Ectodermal cell (in vitro differentiated cells): ENCODE measurements at regions not wholly inside any gene's neighbourhood (a gene's known extent, or its start where the extent isn't known, plus 50 kb on each side); places are given as distances from the start of the nearest gene placed in this dataset.

Source experiments
- H3K27ac ChIP-seq: 2 replicates; pipeline ENCODE4 v1.7.0; 2013; ENCODE audit warnings: mild to moderate bottlenecking, low read depth, low read length; ENCODE audit not compliant: insufficient read depth, poor library complexity, severe bottlenecking
- H3K27me3 ChIP-seq: 2 replicates; pipeline ENCODE4 v1.7.0; 2013; ENCODE audit warnings: mild to moderate bottlenecking, low read length; ENCODE audit not compliant: insufficient read depth, control insufficient read depth, poor library complexity, severe bottlenecking
- H3K36me3 ChIP-seq: one replicate; pipeline ENCODE4 v1.7.0; 2013; ENCODE audit warnings: low read length; ENCODE audit not compliant: control insufficient read depth, insufficient read depth
- H3K4me1 ChIP-seq: one replicate; pipeline ENCODE4 v1.7.0; 2013; ENCODE audit warnings: low read length; ENCODE audit not compliant: control insufficient read depth, insufficient read depth
- H3K4me3 ChIP-seq: 2 replicates; pipeline ENCODE4 v1.7.0; 2013; ENCODE audit warnings: low read depth, low read length, control low read depth; ENCODE audit not compliant: insufficient read depth
- H3K9me3 ChIP-seq: 2 replicates; pipeline ENCODE4 v1.7.0; 2013; ENCODE audit warnings: mild to moderate bottlenecking, low read length, moderate library complexity; ENCODE audit not compliant: control insufficient read depth
- WGBS, 2 experiments: methylation state at CpG; one replicate each; pipeline ENCODE4 v1.1.7; 2013; ENCODE audit warnings: missing lambda C conversion rate in 2 of 2; 5-methylcytosine and 5-hydroxymethylcytosine counted together

DNA sequence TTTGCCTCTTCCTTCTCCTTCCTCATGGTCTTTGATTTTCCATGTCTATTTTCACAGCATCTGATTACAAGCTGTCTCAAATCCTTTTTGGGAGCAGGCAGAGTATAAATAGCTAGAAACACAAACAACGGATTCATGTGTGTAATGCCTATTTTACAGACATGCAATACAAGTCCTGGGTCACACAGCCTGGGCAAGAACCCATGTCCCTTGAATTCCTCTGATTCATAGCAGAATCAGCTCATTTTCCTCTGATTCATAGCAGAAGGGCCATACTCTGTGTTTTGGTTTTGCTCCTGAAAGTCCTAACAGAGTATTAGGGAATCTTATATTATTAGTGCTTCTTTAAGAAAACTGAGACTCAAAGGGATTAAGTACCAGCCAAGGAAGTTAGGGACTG, 71.3 kb downstream of the IRX5 start:
- WGBS, 2 experiments = 87 to 93% methylated on average over 1 of the region's 1 CpG
- Histone ChIP-seq H3K9me3 (no peaks in the 10 kb centered on the region), H3K27ac (no peak overlapping the region), H3K4me3 (no peak overlapping the region), H3K4me1 (no peaks in the 10 kb centered on the region), H3K36me3 (no peaks in the 10 kb centered on the region), H3K27me3 (no peaks in the 10 kb centered on the region)

DNA sequence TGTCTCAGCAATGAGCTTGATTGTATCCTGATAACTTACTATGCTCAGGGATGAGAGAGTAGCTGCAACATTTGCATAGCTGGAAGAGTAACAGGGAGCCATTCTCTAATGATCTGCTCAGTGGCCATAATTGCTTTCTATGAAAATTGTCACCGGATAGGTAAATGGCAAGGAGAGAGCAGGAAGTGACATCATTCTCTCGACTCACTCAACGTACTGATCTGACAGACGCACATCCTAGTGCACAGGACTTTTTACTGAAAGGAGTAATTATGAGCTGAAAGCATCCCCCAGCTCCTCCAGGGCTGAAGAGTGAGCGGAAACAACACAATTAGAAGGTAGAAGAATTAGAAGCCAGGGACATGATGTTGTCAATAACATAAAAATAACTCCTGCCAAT, 71.8 kb downstream of the IRX5 start:
- no peaks in the 10 kb centered on the region for H3K9me3 ChIP-seq
- H3K36me3 ChIP-seq = no peaks in the 10 kb centered on the region
- 89 to 94% methylated on average over 5 of the region's 5 CpGs for WGBS, 2 experiments
- H3K4me3 ChIP-seq = no peak overlapping the region
- no peak overlapping the region for H3K27ac ChIP-seq
- H3K27me3 ChIP-seq = no peaks in the 10 kb centered on the region
- no peaks in the 10 kb centered on the region for H3K4me1 ChIP-seq

DNA sequence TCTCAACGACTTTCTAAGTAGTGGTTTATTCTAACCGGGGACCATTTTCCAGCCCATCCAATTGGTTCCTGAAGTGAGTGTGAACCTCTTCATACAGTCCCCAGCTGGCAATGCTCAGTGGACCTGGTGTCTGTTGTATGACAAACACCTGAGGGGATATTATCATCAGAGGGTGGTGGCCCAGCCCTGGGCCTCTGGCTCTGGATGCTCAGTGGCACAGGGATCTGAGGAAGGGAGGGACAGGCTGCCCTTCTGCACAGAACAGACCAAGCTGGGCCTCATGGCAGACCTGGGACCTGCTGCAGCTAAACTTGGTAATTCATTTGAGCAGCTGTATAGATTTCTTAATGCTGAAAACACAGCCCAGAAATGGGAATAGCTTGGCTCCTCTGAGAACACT, 72.6 kb downstream of the IRX5 start:
- no peaks in the 10 kb centered on the region for H3K9me3 ChIP-seq
- no peak overlapping the region for H3K27ac ChIP-seq
- no peaks in the 10 kb centered on the region for H3K36me3 ChIP-seq
- H3K4me1 ChIP-seq = no peaks in the 10 kb centered on the region
- no peak overlapping the region for H3K4me3 ChIP-seq
- no peaks in the 10 kb centered on the region for H3K27me3 ChIP-seq
- WGBS, 2 experiments = 69 to 83% methylated on average over 2 of the region's 2 CpGs

DNA sequence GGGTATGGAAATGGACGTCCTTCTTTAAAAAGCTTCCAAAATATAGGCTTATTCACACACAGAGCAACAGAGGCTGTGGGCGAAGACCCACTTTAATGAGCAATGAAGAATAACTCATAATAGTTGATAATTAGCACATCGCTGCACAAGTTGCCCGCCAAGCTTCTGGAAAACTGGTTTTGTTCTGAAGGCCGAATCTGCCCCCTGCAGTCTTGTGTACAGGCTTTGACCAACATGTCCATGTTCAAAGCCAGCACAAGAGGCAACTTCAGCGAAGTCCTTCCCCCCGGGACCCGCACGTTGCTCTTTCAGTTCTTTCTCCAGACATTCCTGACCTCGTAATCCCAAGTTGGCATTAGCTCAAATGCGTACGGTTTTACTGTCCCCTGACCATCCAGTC, 73.3 kb downstream of the IRX5 start:
- H3K4me1 ChIP-seq = no peaks in the 10 kb centered on the region
- no peaks in the 10 kb centered on the region for H3K9me3 ChIP-seq
- WGBS, 2 experiments = 92 to 95% methylated on average over 12 of the region's 12 CpGs
- H3K27ac ChIP-seq = no peak overlapping the region
- H3K36me3 ChIP-seq = no peaks in the 10 kb centered on the region
- H3K4me3 ChIP-seq = no peak overlapping the region
- no peaks in the 10 kb centered on the region for H3K27me3 ChIP-seq

DNA sequence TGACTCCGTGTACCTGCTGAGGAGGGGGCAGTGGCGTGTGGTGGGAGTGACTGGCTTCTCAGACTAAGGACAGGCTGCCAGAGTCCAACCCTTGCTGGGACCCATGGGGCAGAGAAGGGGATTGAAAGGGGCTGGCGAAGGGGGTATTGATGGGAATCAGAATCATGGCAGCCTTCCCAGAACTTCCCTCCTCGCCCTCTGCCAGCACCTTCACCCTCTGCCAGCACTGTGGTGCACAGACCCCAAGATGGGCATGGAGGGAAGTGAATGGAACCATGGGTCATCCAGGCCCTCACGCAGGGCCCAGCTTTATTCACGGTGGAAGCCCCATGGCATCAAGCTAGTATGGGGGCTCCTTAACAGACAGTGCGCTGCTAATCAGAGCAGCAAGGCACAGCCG, 76.8 kb downstream of the IRX5 start:
- H3K4me3 ChIP-seq = no peak overlapping the region
- H3K27me3 ChIP-seq = no peaks in the 10 kb centered on the region
- H3K27ac ChIP-seq = no peak overlapping the region
- no peaks in the 10 kb centered on the region for H3K4me1 ChIP-seq
- no peaks in the 10 kb centered on the region for H3K9me3 ChIP-seq
- no peaks in the 10 kb centered on the region for H3K36me3 ChIP-seq
- WGBS, 2 experiments = 90 to 92% methylated on average over 8 of the region's 8 CpGs

DNA sequence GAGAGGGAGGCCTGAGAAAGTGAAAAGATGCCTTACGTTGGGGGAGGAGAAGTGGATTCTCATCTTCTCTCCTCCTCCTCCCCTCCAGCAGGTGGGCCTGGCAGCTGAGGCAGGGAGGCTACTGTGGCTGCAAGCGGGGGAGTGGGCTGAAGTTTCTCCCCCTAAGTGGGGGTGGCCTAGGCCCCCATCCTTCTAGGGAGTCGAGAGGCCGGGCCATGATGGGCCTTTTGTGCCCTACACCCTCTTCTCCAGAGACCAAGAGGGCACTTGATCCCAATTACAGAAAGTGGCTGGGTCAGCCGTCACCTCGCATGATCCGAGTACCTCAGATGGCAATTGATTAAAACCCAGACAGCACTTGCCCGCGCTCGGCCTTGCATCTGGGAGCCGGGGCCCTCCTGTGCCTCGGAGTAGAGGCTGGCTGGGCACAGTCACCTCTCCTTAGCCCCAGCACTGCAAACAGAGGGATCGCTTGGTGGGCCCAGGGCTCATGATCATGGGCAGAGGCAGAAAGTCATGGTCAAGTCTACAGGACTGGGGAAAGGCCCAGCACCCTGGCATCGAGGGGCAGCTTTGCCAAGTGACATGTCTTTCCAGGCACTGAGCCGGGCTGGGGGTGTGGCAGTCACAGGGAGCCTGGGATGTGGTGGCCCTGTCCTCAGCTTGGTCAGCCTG, 78.3 kb downstream of the IRX5 start:
- H3K27me3 ChIP-seq = no peaks in the 10 kb centered on the region
- H3K4me1 ChIP-seq = no peaks in the 10 kb centered on the region
- 92 to 93% methylated on average over 14 to 15 of the region's 15 CpGs for WGBS, 2 experiments
- H3K9me3 ChIP-seq = no peaks in the 10 kb centered on the region
- no peak overlapping the region for H3K27ac ChIP-seq
- H3K36me3 ChIP-seq = no peaks in the 10 kb centered on the region
- H3K4me3 ChIP-seq = no peak overlapping the region

DNA sequence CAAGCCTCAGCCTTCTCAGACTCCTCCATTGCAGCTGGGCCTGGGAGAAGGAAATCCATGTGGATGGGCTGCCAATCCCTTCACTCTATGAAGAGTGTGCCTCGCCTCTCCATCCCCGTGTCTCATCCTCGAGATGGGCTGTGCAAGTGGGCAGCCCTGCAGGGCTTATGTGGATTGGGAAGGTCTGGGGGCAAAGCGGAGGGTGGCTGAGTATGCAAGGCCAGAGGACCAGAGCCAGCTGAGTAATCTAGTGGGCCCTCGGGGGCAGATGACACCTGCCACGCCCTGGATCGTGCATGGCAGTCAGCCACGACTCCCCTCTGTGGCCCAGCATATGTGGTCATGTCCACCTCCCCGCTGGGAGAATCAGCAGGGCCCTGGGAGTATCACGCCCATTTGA, 78.9 kb downstream of the IRX5 start:
- H3K27me3 ChIP-seq = no peaks in the 10 kb centered on the region
- H3K9me3 ChIP-seq = no peaks in the 10 kb centered on the region
- 91 to 94% methylated on average over 10 of the region's 10 CpGs for WGBS, 2 experiments
- H3K4me3 ChIP-seq = no peak overlapping the region
- no peaks in the 10 kb centered on the region for H3K36me3 ChIP-seq
- no peak overlapping the region for H3K27ac ChIP-seq
- H3K4me1 ChIP-seq = no peaks in the 10 kb centered on the region

DNA sequence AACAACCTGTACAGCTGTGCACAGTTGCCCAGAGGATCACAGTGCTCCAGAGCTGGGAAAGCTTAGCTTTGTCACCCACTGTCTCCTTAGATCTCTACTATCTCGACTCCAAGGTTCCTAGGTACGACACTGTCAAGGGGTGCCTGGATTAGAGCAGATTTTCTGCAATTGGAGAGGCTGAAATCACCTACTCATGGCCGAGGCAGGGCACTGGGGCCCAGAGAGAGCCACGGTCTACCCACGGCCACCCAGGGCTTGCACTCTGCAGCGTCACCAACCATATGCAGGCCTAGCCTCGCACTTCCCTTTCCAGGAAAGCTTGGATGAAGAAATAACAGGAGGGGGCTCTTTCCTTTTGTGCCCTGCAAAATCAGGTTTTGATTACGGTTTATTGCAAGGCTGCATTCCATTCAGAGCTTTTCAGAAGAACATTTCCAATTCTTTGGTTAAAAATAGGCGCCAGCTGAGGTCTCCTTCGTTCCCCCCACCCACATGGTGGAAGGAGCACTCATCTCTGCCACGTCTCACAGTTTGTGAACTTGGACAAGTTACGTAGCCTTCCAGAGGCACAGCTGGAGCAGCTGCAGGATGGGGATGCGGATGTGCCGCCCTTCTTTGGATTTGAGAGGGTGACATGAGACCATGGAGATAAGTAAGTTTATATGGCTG, 80.0 kb downstream of the IRX5 start:
- Histone ChIP-seq H3K4me3 (no peak overlapping the region), H3K36me3 (no peaks in the 10 kb centered on the region), H3K9me3 (no peaks in the 10 kb centered on the region), H3K4me1 (no peaks in the 10 kb centered on the region), H3K27ac (no peak overlapping the region), H3K27me3 (no peaks in the 10 kb centered on the region)
- 84 to 85% methylated on average over 14 of the region's 14 CpGs for whole genome bisulfite sequencing, 2 experiments

DNA sequence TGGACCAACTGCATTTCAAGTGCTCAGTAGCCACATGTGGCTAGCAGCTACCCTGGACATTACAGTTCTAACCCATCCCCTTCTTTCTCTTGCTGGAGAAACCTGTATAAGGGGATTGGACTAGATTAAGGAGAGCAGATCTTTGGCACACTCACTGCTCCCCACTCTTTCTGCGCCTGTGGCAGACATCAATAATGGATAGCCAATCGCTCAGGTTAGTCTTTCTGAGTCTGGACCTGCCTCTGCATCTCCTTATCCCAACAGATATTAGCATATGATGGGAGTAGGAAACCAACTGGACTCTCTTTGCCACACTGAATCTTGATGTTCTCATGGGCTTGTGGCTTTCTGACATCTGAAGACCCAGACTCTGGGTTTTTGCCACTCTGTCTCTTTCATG, 81.7 kb downstream of the IRX5 start:
- Histone ChIP-seq H3K27me3 (no peaks in the 10 kb centered on the region), H3K4me1 (no peaks in the 10 kb centered on the region), H3K9me3 (no peaks in the 10 kb centered on the region), H3K27ac (no peak overlapping the region), H3K4me3 (no peak overlapping the region), H3K36me3 (no peaks in the 10 kb centered on the region)
- WGBS, 2 experiments = 50% methylated on average over 2 of the region's 2 CpGs

DNA sequence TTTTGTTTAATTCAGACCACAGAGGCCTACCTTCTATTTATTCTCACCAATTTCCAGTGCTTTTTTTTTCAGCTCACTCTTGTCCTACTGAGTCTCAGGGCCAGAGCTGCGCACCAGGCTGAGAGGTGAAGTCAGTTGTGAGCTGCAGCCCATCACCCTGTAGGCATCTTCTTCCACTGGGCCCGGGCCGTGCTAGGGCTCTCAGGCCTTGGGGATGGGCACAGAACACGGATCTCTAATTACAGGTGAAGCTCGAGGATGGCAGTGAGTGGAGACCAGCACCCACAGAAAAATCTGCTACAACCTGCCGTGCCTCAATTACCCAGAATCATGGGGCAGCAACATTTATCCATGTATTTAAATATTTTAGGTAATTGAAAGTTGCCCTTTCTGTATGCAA, 82.1 kb downstream of the IRX5 start:
- 93% methylated on average over 6 of the region's 6 CpGs for WGBS, 2 experiments
- Histone ChIP-seq H3K36me3 (no peaks in the 10 kb centered on the region), H3K4me3 (no peak overlapping the region)

More for the DNA sequence above, 82.1 kb downstream of the IRX5 start:
- H3K9me3 ChIP-seq = no peaks in the 10 kb centered on the region
- no peaks in the 10 kb centered on the region for H3K27me3 ChIP-seq
- H3K27ac ChIP-seq = no peak overlapping the region
- H3K4me1 ChIP-seq = no peaks in the 10 kb centered on the region
